Activated CD8-positive, alpha-beta T cell treated with anti-CD3 and anti-CD28 coated beads for 36 hours (primary cell): ENCODE measurements at regions not wholly inside any gene's neighbourhood (a gene's known extent, or its start where the extent isn't known, plus 50 kb on each side); places are given as distances from the start of the nearest gene placed in this dataset.

Experiments
- ATAC-seq: fragments of 200-7000 bp; cut with Tn5 transposase; one replicate; pipeline ENCODE4 v1.10.0; 2021; ENCODE audit warnings: mild to moderate bottlenecking, moderate library complexity
- CTCF ChIA-PET: fragments of 350-600 bp; sonication (Branson Sonifier 250); formaldehyde crosslinking; loops from one replicate; lab custom pipeline; 2021; ENCODE audit warnings: antibody characterized with exemption; lab: Charles Lee
- POLR2A ChIA-PET: fragments of 350-600 bp; sonication (Branson Sonifier 250); formaldehyde crosslinking; loops from one replicate; lab custom pipeline; 2021; ENCODE audit warnings: antibody characterized with exemption; lab: Charles Lee
- DNase-seq: peaks from one replicate; pipeline ENCODE4 v3.0.0-alpha.2; 2020
- H3K27ac Mint-ChIP-seq: one replicate; pipeline ENCODE4 v1.8.0; 2021; ENCODE audit warnings: mild to moderate bottlenecking, mixed read lengths
- H3K27me3 Mint-ChIP-seq: one replicate; pipeline ENCODE4 v1.8.0; 2021; ENCODE audit warnings: mixed read lengths
- H3K36me3 Mint-ChIP-seq: one replicate; pipeline ENCODE4 v1.8.0; 2021; ENCODE audit warnings: low read depth, mixed read lengths
- H3K4me1 Mint-ChIP-seq: one replicate; pipeline ENCODE4 v1.8.0; 2021; ENCODE audit warnings: low read depth, mixed read lengths
- H3K4me3 Mint-ChIP-seq: one replicate; pipeline ENCODE4 v1.8.0; 2021; ENCODE audit warnings: mild to moderate bottlenecking, moderate library complexity, mixed read lengths
- H3K9me3 Mint-ChIP-seq: one replicate; pipeline ENCODE4 v1.8.0; 2021; ENCODE audit warnings: mixed read lengths
- CTCF ChIP-seq: fragments of 200-600 bp; IDR thresholded peaks from one replicate; pipeline ENCODE4 v1.8.0; 2022; ENCODE audit warnings: antibody characterized with exemption, mild to moderate bottlenecking
- intact Hi-C: fragments of 100-400 bp; cut with micrococcal nuclease; formaldehyde crosslinking; loops from one replicate; pipeline ENCODE4 v1.10.0; 2022

GRCh38 chr10:111921821-111922220 is 261.7 kb downstream of the GPAM start:
- intact Hi-C loops = no loop called here
- H3K4me1 Mint-ChIP-seq = no peaks in the 10 kb centered on the region
- H3K27me3 Mint-ChIP-seq = peaks cover 1% of the 10 kb centered on the region
- H3K4me3 Mint-ChIP-seq = no peak overlapping the region
- no peak for ATAC-seq
- no peak for TF ChIP-seq CTCF
- ChIA-PET CTCF (no interaction called here), POLR2A (no interaction called here)
- no peaks in the 10 kb centered on the region for H3K36me3 Mint-ChIP-seq
- H3K27ac Mint-ChIP-seq = no peak overlapping the region
- no peak for DNase-seq
- no peaks in the 10 kb centered on the region for H3K9me3 Mint-ChIP-seq

- POLR2A ChIA-PET = no interaction called here
- Mint-ChIP-seq H3K4me3 (no peak overlapping the region), H3K9me3 (no peaks in the 10 kb centered on the region), H3K4me1 (no peaks in the 10 kb centered on the region), H3K27ac (no peak overlapping the region), H3K36me3 (no peaks in the 10 kb centered on the region), H3K27me3 (no peaks in the 10 kb centered on the region)
- CTCF ChIA-PET = interaction anchor here (1.0 kb wide), 1 partner anchor 10 kb away, joined by 3 read pairs; no protein-coding TSS in a partner anchor
- DNase-seq = no peak
- no peak for TF ChIP-seq CTCF
- no peak for ATAC-seq
- intact Hi-C loops = no loop called here
These were observed 260.5 kb downstream of the GPAM start for GRCh38 chr10:111923032-111923431.

- no peak overlapping the region for H3K4me3 Mint-ChIP-seq
- DNase-seq = no peak
- intact Hi-C loops = no loop called here
- H3K27ac Mint-ChIP-seq = no peak overlapping the region
- ATAC-seq = no peak
- no peak for TF ChIP-seq CTCF
- H3K9me3 Mint-ChIP-seq = no peaks in the 10 kb centered on the region
- no peaks in the 10 kb centered on the region for H3K27me3 Mint-ChIP-seq
- POLR2A ChIA-PET = no interaction called here
- no peaks in the 10 kb centered on the region for H3K4me1 Mint-ChIP-seq
- H3K36me3 Mint-ChIP-seq = no peaks in the 10 kb centered on the region
- CTCF ChIA-PET = no interaction called here
These were observed 257.3 kb downstream of the GPAM start for GRCh38 chr10:111926286-111926685.

DNA sequence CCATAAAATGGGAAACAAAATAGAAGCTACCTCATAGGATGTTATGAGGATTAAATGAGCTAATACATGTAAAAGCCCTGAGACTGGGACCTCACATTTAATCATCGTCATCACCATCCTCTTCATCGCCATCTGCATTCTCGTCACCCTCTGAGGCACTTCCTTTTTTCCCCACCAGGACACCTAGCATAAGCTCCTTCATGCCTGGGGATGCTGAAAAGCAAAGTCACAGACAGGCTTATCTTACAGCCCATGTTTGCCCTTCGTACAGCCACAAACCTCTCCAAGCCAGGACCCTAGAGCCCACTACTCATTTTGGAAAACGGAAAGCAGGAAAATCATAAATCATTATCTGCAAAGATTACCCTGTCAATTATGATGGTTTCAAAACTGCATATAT is 249.6 kb downstream of the GPAM start:
- no peak for TF ChIP-seq CTCF
- Mint-ChIP-seq H3K4me1 (no peaks in the 10 kb centered on the region), H3K36me3 (no peaks in the 10 kb centered on the region), H3K27ac (no peak overlapping the region), H3K4me3 (no peak overlapping the region), H3K9me3 (no peaks in the 10 kb centered on the region), H3K27me3 (peaks cover 3% of the 10 kb centered on the region)
- ATAC-seq = no peak
- intact Hi-C loops = no loop called here
- ChIA-PET POLR2A (no interaction called here), CTCF (no interaction called here)
- DNase-seq = no peak

DNA sequence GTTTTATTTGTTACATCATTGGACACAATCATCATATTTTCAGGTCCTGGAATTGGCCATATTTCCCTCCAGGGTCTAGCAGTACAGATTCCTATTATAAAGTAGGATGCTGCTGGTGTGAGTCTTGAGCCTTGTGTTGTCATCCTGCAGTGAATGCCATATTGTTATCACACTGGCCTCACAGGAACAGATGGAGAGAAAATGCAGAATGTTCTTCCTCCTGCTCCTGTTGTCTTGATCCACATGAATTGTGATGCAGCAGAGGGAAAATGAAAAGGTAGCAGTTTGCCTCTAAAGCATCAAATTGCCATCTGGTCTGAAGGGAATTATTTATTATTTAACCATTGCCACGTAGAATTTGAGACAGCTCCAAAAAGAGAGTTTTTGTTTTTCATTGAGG is 248.6 kb downstream of the GPAM start:
- no peaks in the 10 kb centered on the region for H3K36me3 Mint-ChIP-seq
- intact Hi-C loops = no loop called here
- DNase-seq (no peak), ATAC-seq (no peak)
- POLR2A ChIA-PET = no interaction called here
- H3K9me3 Mint-ChIP-seq = no peaks in the 10 kb centered on the region
- H3K4me3 Mint-ChIP-seq = no peak overlapping the region
- H3K27ac Mint-ChIP-seq = no peak overlapping the region
- CTCF ChIA-PET = no interaction called here
- no peak for TF ChIP-seq CTCF
- no peaks in the 10 kb centered on the region for H3K4me1 Mint-ChIP-seq
- H3K27me3 Mint-ChIP-seq = peaks cover 3% of the 10 kb centered on the region
